ENCODE measurements at regions not wholly inside any gene's neighbourhood (a gene's known extent, or its start where the extent isn't known, plus 50 kb on each side); places are given as distances from the start of the nearest gene placed in this dataset.

GRCh38 chr2:102942107-102942506 lies 180.3 kb downstream of the TMEM182 start:
- Histone ChIP-seq H3K79me2 (ENCODE audit: insufficient read depth, low read length) (no peaks in the 10 kb centered on the region), H3K27me3 (ENCODE audit: insufficient read depth, low read length) (no peaks in the 10 kb centered on the region), H3K9me3 (ENCODE audit: control insufficient read depth in 1 of 2, insufficient read depth in 1 of 2, low read depth in 1 of 2, low read length in 2 of 2) (peaks cover 0 to 7% of the 10 kb centered on the region in 2 experiments; a peak in 1 of 4 replicates), H3K4me1 (ENCODE audit: control insufficient read depth in 1 of 2, insufficient read depth in 2 of 2, low read length in 2 of 2) (no peaks in the 10 kb centered on the region), H3K4me2 (ENCODE audit: low read length) (no peak overlapping the region), H3K4me3 (replicated peaks in 1 of 2; ENCODE audit: low read depth in 1 of 2, low read length in 2 of 2) (no peak overlapping the region), H3K9me2 (ENCODE audit: insufficient read depth) (no peaks in the 10 kb centered on the region), H4K20me1 (ENCODE audit: insufficient read depth) (no peaks in the 10 kb centered on the region), H3K9ac (ENCODE audit: low read length) (no peak overlapping the region), H3K27ac (ENCODE audit: low read depth, low read length) (no peak overlapping the region), H3K36me3 (ENCODE audit: control insufficient read depth in 1 of 2, insufficient read depth in 2 of 2, low read length in 2 of 2) (no peaks in the 10 kb centered on the region), H2AFZ (ENCODE audit: low read depth, low read length, poor library complexity, severe bottlenecking) (no peak overlapping the region)
- POLR2A ChIA-PET: no interaction called here
- RAD21 ChIA-PET (ENCODE audit: low non-redundant PET in 1 of 2, low total read pairs in 2 of 2, uncharacterized antibody in 2 of 2, unreplicated experiment in 2 of 2): no interaction called here
- DNase-seq (ENCODE audit: low read depth, low spot score) (no peak), ATAC-seq (no peak)
- CTCF ChIA-PET: no interaction called here
- intact Hi-C loops (cut with micrococcal nuclease): no loop called here
- no TSS peak for BruUV-seq (replicated peaks)
- TF ChIP-seq EZH2phosphoT487 (IDR thresholded peaks at IDR 0.05; ENCODE audit: borderline replicate concordance) (no peak), JUND (IDR thresholded peaks at IDR 0.05) (no peak), EZH2 (IDR thresholded peaks at IDR 0.05) (no peak), ZFX (IDR thresholded peaks at IDR 0.05) (no peak), ZNF274 (IDR thresholded peaks at IDR 0.05; ENCODE audit: low read depth, low read length) (no peak), EGR1 (IDR thresholded peaks at IDR 0.05; ENCODE audit: low read depth) (no peak), SIN3A (IDR thresholded peaks at IDR 0.05; ENCODE audit: low read depth) (no peak), SP1 (IDR thresholded peaks at IDR 0.05; ENCODE audit: low read depth) (no peak)

DNA sequence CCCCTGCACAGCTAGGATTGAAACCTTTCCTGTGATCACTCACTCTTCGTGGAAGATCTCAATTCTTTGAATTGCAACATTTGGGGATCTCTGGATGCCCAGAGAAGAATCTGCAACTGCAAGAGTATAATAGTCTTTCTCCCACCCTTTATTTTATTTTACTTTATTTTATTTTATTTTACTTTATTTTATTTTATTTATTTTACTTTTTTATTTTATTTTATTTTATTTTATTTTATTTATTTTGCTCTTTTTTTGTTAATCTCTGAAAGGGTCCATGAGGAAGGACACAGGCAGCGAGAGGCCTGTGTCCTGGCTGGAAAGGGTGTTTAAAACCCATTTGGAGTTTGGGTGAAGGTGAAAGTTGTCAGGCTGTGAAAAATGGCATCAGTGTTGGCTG lies 181.4 kb downstream of the TMEM182 start:
- H4K20me1 ChIP-seq (ENCODE audit: insufficient read depth): no peaks in the 10 kb centered on the region
- ATAC-seq (no peak), DNase-seq (ENCODE audit: low read depth, low spot score) (no peak)
- intact Hi-C loops (cut with micrococcal nuclease): no loop called here
- no peak overlapping the region for H2AFZ ChIP-seq (ENCODE audit: low read depth, low read length, poor library complexity, severe bottlenecking)
- H3K9ac ChIP-seq (ENCODE audit: low read length): no peak overlapping the region
- H3K9me3 ChIP-seq (ENCODE audit: control insufficient read depth in 1 of 2, insufficient read depth in 1 of 2, low read depth in 1 of 2, low read length in 2 of 2): peaks cover 0 to 7% of the 10 kb centered on the region in 2 experiments; a peak in 1 of 4 replicates
- no peaks in the 10 kb centered on the region for H3K79me2 ChIP-seq (ENCODE audit: insufficient read depth, low read length)
- no peaks in the 10 kb centered on the region for H3K36me3 ChIP-seq (ENCODE audit: control insufficient read depth in 1 of 2, insufficient read depth in 2 of 2, low read length in 2 of 2)
- no peak overlapping the region for H3K27ac ChIP-seq (ENCODE audit: low read depth, low read length)
- RAD21 ChIA-PET (ENCODE audit: low non-redundant PET in 1 of 2, low total read pairs in 2 of 2, uncharacterized antibody in 2 of 2, unreplicated experiment in 2 of 2): no interaction called here
- H3K4me3 ChIP-seq (replicated peaks in 1 of 2; ENCODE audit: low read depth in 1 of 2, low read length in 2 of 2): no peak overlapping the region
- H3K4me2 ChIP-seq (ENCODE audit: low read length): no peak overlapping the region
- H3K9me2 ChIP-seq (ENCODE audit: insufficient read depth): no peaks in the 10 kb centered on the region
- CTCF ChIA-PET: no interaction called here
- BruUV-seq (replicated peaks): no TSS peak
- H3K27me3 ChIP-seq (ENCODE audit: insufficient read depth, low read length): no peaks in the 10 kb centered on the region
- no peaks in the 10 kb centered on the region for H3K4me1 ChIP-seq (ENCODE audit: control insufficient read depth in 1 of 2, insufficient read depth in 2 of 2, low read length in 2 of 2)
- POLR2A ChIA-PET: no interaction called here
- TF ChIP-seq POLR2A (IDR thresholded peaks at IDR 0.05; ENCODE audit: borderline replicate concordance, extremely low read depth, insufficient read depth, insufficient read length) (no peak), ZNF274 (IDR thresholded peaks at IDR 0.05; ENCODE audit: low read depth, low read length) (no peak), JUND (IDR thresholded peaks at IDR 0.05) (no peak), ZBTB33 (IDR thresholded peaks at IDR 0.05; ENCODE audit: extremely low read depth, insufficient replicate concordance, low read length) (no peak), SP1 (IDR thresholded peaks at IDR 0.05; ENCODE audit: low read depth) (no peak), EGR1 (IDR thresholded peaks at IDR 0.05; ENCODE audit: low read depth) (no peak), TCF7L2 (IDR thresholded peaks at IDR 0.05; ENCODE audit: borderline replicate concordance, extremely low read depth, insufficient read depth, insufficient read length) (no peak)
- TF ChIP-seq, protein P1, sequence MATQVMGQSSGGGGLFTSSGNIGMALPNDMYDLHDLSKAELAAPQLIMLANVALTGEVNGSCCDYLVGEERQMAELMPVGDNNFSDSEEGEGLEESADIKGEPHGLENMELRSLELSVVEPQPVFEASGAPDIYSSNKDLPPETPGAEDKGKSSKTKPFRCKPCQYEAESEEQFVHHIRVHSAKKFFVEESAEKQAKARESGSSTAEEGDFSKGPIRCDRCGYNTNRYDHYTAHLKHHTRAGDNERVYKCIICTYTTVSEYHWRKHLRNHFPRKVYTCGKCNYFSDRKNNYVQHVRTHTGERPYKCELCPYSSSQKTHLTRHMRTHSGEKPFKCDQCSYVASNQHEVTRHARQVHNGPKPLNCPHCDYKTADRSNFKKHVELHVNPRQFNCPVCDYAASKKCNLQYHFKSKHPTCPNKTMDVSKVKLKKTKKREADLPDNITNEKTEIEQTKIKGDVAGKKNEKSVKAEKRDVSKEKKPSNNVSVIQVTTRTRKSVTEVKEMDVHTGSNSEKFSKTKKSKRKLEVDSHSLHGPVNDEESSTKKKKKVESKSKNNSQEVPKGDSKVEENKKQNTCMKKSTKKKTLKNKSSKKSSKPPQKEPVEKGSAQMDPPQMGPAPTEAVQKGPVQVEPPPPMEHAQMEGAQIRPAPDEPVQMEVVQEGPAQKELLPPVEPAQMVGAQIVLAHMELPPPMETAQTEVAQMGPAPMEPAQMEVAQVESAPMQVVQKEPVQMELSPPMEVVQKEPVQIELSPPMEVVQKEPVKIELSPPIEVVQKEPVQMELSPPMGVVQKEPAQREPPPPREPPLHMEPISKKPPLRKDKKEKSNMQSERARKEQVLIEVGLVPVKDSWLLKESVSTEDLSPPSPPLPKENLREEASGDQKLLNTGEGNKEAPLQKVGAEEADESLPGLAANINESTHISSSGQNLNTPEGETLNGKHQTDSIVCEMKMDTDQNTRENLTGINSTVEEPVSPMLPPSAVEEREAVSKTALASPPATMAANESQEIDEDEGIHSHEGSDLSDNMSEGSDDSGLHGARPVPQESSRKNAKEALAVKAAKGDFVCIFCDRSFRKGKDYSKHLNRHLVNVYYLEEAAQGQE (IDR thresholded peaks at IDR 0.05; ENCODE audit: low read depth): no peak
- TF ChIP-seq, protein P2, sequence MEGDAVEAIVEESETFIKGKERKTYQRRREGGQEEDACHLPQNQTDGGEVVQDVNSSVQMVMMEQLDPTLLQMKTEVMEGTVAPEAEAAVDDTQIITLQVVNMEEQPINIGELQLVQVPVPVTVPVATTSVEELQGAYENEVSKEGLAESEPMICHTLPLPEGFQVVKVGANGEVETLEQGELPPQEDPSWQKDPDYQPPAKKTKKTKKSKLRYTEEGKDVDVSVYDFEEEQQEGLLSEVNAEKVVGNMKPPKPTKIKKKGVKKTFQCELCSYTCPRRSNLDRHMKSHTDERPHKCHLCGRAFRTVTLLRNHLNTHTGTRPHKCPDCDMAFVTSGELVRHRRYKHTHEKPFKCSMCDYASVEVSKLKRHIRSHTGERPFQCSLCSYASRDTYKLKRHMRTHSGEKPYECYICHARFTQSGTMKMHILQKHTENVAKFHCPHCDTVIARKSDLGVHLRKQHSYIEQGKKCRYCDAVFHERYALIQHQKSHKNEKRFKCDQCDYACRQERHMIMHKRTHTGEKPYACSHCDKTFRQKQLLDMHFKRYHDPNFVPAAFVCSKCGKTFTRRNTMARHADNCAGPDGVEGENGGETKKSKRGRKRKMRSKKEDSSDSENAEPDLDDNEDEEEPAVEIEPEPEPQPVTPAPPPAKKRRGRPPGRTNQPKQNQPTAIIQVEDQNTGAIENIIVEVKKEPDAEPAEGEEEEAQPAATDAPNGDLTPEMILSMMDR (IDR thresholded peaks at IDR 0.05 in 2 of 3, conservative IDR thresholded peaks at IDR 0.05 in 1 of 3; ENCODE audit: borderline replicate concordance in 1 of 3, insufficient read depth in 1 of 3, low read depth in 2 of 3, low read length in 2 of 3): no peak

Measured in HCT116 (cell line).